ENCODE measurements at regions not wholly inside any gene's neighbourhood (a gene's known extent, or its start where the extent isn't known, plus 50 kb on each side); places are given as distances from the start of the nearest gene placed in this dataset.

DNA sequence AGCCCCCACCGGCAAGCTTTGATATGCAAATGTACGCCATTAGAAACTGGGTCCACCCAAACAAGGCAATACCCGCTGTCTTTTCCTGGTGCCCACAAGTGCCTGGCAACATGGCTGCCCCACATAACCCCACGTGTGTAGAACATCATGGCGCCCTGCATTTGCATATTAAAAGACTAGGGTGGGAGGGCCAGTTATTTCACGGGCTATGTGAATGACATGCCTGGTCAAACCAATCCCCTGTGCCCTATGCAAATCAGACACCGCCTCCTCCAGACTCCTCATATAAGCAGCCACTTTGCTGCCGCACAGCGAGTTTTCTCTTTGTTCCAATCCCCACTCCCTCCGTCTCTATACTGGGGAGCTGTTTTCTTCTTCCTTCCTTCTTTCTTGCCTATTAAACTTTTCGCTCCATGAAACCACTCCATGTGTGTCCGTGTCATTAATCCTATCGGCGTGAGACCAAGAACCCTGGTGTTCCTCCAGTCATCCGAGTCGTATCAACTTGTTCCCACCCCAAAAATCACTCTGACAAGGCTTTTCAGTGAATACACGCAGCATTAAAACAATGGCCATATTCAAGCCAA is 112.6 kb upstream of the SORBS2 start:
- H3F3A ChIP-seq (ENCODE audit: insufficient read depth, low read length, poor library complexity, severe bottlenecking): no peaks in the 10 kb centered on the region
- no peak overlapping the region for H3K4me3 ChIP-seq (ENCODE audit: low read length)
- no peak overlapping the region for H3K9ac ChIP-seq (ENCODE audit: low read length)
- no peaks in the 10 kb centered on the region for H3K27me3 ChIP-seq (ENCODE audit: insufficient read depth, low read depth, low read length)
- no peak for TF ChIP-seq RAD21 (conservative IDR thresholded peaks at IDR 0.05)
- no peak for TF ChIP-seq TAF1 (IDR thresholded peaks at IDR 0.05; ENCODE audit: low read depth)
- no peak for TF ChIP-seq EP300 (conservative IDR thresholded peaks at IDR 0.05; ENCODE audit: poor library complexity, severe bottlenecking)
- no peak for TF ChIP-seq POLR2AphosphoS5 (IDR thresholded peaks at IDR 0.05)
- TF ChIP-seq, protein P1, sequence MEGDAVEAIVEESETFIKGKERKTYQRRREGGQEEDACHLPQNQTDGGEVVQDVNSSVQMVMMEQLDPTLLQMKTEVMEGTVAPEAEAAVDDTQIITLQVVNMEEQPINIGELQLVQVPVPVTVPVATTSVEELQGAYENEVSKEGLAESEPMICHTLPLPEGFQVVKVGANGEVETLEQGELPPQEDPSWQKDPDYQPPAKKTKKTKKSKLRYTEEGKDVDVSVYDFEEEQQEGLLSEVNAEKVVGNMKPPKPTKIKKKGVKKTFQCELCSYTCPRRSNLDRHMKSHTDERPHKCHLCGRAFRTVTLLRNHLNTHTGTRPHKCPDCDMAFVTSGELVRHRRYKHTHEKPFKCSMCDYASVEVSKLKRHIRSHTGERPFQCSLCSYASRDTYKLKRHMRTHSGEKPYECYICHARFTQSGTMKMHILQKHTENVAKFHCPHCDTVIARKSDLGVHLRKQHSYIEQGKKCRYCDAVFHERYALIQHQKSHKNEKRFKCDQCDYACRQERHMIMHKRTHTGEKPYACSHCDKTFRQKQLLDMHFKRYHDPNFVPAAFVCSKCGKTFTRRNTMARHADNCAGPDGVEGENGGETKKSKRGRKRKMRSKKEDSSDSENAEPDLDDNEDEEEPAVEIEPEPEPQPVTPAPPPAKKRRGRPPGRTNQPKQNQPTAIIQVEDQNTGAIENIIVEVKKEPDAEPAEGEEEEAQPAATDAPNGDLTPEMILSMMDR (IDR thresholded peaks at IDR 0.05; ENCODE audit: poor library complexity, severe bottlenecking): no peak
- no peak for TF ChIP-seq EZH2 (IDR thresholded peaks at IDR 0.05; ENCODE audit: borderline replicate concordance, insufficient read depth, low read length, poor library complexity, severe bottlenecking)
- TF ChIP-seq SMC3 (conservative IDR thresholded peaks at IDR 0.05; ENCODE audit: poor library complexity): no peak
- TF ChIP-seq, protein P2, sequence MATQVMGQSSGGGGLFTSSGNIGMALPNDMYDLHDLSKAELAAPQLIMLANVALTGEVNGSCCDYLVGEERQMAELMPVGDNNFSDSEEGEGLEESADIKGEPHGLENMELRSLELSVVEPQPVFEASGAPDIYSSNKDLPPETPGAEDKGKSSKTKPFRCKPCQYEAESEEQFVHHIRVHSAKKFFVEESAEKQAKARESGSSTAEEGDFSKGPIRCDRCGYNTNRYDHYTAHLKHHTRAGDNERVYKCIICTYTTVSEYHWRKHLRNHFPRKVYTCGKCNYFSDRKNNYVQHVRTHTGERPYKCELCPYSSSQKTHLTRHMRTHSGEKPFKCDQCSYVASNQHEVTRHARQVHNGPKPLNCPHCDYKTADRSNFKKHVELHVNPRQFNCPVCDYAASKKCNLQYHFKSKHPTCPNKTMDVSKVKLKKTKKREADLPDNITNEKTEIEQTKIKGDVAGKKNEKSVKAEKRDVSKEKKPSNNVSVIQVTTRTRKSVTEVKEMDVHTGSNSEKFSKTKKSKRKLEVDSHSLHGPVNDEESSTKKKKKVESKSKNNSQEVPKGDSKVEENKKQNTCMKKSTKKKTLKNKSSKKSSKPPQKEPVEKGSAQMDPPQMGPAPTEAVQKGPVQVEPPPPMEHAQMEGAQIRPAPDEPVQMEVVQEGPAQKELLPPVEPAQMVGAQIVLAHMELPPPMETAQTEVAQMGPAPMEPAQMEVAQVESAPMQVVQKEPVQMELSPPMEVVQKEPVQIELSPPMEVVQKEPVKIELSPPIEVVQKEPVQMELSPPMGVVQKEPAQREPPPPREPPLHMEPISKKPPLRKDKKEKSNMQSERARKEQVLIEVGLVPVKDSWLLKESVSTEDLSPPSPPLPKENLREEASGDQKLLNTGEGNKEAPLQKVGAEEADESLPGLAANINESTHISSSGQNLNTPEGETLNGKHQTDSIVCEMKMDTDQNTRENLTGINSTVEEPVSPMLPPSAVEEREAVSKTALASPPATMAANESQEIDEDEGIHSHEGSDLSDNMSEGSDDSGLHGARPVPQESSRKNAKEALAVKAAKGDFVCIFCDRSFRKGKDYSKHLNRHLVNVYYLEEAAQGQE (IDR thresholded peaks at IDR 0.05; ENCODE audit: borderline replicate concordance): no peak
- TF ChIP-seq MXI1 (conservative IDR thresholded peaks at IDR 0.05; ENCODE audit: poor library complexity, severe bottlenecking): no peak
- H2AFZ ChIP-seq (ENCODE audit: low read depth, low read length): no peak overlapping the region
- no peak overlapping the region for H3K4me2 ChIP-seq (ENCODE audit: low read length)
- H4K20me1 ChIP-seq (ENCODE audit: insufficient read depth): no peaks in the 10 kb centered on the region
- no peaks in the 10 kb centered on the region for H3K79me2 ChIP-seq (replicated peaks; ENCODE audit: insufficient read depth, low read length)
- H3K9me2 ChIP-seq (ENCODE audit: insufficient read depth, low read length): no peaks in the 10 kb centered on the region
- no peak overlapping the region for H3K27ac ChIP-seq (ENCODE audit: low read length)
- H3K36me3 ChIP-seq (ENCODE audit: insufficient read depth, low read length): no peaks in the 10 kb centered on the region
- no peaks in the 10 kb centered on the region for H3K9me3 ChIP-seq (ENCODE audit: low read length)

DNA sequence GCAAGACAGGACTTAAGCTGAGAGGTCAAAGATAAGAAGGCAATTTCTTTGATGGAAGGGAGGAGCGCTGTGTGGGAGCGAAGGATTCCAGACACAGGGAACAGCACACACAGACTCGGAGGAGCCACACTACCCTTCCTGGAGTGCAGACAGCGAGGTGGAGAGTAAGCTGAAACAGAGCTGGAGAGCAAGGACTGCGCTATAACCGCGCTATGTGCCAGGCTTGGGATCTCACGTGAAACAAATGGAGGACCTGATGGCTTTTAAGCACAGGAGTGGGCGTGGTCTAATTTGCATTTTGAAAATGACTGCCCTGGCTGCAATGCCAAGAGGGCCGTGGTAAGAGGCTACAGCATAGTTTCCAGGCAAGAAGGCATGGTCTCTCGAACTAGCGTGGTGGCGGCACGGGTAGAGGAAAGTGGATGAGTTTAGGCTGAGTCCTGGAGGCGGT is 113.9 kb upstream of the SORBS2 start:
- no peaks in the 10 kb centered on the region for H4K20me1 ChIP-seq (ENCODE audit: insufficient read depth)
- H3K4me2 ChIP-seq (ENCODE audit: low read length): no peak overlapping the region
- H3K9ac ChIP-seq (ENCODE audit: low read length): no peak overlapping the region
- no peak overlapping the region for H3K27ac ChIP-seq (ENCODE audit: low read length)
- no peak overlapping the region for H2AFZ ChIP-seq (ENCODE audit: low read depth, low read length)
- H3K9me3 ChIP-seq (ENCODE audit: low read length): no peaks in the 10 kb centered on the region
- H3F3A ChIP-seq (ENCODE audit: insufficient read depth, low read length, poor library complexity, severe bottlenecking): no peaks in the 10 kb centered on the region
- no peak for TF ChIP-seq SMC3 (conservative IDR thresholded peaks at IDR 0.05; ENCODE audit: poor library complexity)
- TF ChIP-seq EZH2 (IDR thresholded peaks at IDR 0.05; ENCODE audit: borderline replicate concordance, insufficient read depth, low read length, poor library complexity, severe bottlenecking): no peak
- no peak for TF ChIP-seq RAD21 (conservative IDR thresholded peaks at IDR 0.05)
- TF ChIP-seq POLR2AphosphoS5 (IDR thresholded peaks at IDR 0.05): no peak
- TF ChIP-seq MXI1 (conservative IDR thresholded peaks at IDR 0.05; ENCODE audit: poor library complexity, severe bottlenecking): no peak
- TF ChIP-seq TAF1 (IDR thresholded peaks at IDR 0.05; ENCODE audit: low read depth): no peak
- TF ChIP-seq, protein P1 (IDR thresholded peaks at IDR 0.05; ENCODE audit: poor library complexity, severe bottlenecking): no peak
- no peak for TF ChIP-seq EP300 (conservative IDR thresholded peaks at IDR 0.05; ENCODE audit: poor library complexity, severe bottlenecking)
- TF ChIP-seq, protein P2 (IDR thresholded peaks at IDR 0.05; ENCODE audit: borderline replicate concordance): no peak
- no peak overlapping the region for H3K4me3 ChIP-seq (ENCODE audit: low read length)
- H3K27me3 ChIP-seq (ENCODE audit: insufficient read depth, low read depth, low read length): no peaks in the 10 kb centered on the region
- no peaks in the 10 kb centered on the region for H3K9me2 ChIP-seq (ENCODE audit: insufficient read depth, low read length)
- no peaks in the 10 kb centered on the region for H3K36me3 ChIP-seq (ENCODE audit: insufficient read depth, low read length)
- H3K79me2 ChIP-seq (replicated peaks; ENCODE audit: insufficient read depth, low read length): no peaks in the 10 kb centered on the region
